BJ (cell line): ENCODE measurements at regions not wholly inside any gene's neighbourhood (a gene's known extent, or its start where the extent isn't known, plus 50 kb on each side); places are given as distances from the start of the nearest gene placed in this dataset.
"Not testable (repeated sequence)": the region's sequence is repeated elsewhere in the genome, so short reads cannot be mapped to it uniquely, and the experiment has no call there.

ENCODE experiments used
- CTCF ChIA-PET: fragments of 350-600 bp; formaldehyde crosslinking; extraction: SDS; loops from one replicate; lab custom pipeline; 2021; ENCODE audit warnings: antibody characterized with exemption, inconsistent platforms; lab: Yijun Ruan, JAX
- POLR2A ChIA-PET: fragments of 300-600 bp; sonication (Branson Sonifier 250); formaldehyde crosslinking; extraction: SDS; loops from one replicate; lab custom pipeline; 2021; ENCODE audit warnings: antibody characterized with exemption; lab: Charles Lee
- DNase-seq: peaks from one replicate; pipeline ENCODE4 v3.0.0-alpha.2; 2011; ENCODE audit warnings: low read depth
- H3K27me3 ChIP-seq: 2 replicates; pipeline ENCODE4 v1.6.0; 2011; ENCODE audit warnings: low read length; ENCODE audit not compliant: control insufficient read depth, insufficient read depth
- H3K36me3 ChIP-seq: 2 replicates; pipeline ENCODE4 v1.5.1; 2011; ENCODE audit warnings: low read length; ENCODE audit not compliant: control insufficient read depth, insufficient read depth
- H3K4me3 ChIP-seq: 2 replicates; pipeline ENCODE4 v1.5.1; 2011; ENCODE audit warnings: low read depth, mild to moderate bottlenecking, control low read depth, low read length
- TF ChIP-seq, protein P1 (sequence below): IDR thresholded peaks from 2 replicates; pipeline ENCODE4 v1.5.1; 2011; ENCODE audit warnings: low read depth, mild to moderate bottlenecking, control low read depth, inconsistent platforms, low read length, moderate library complexity; ENCODE audit not compliant: insufficient read depth

- CTCF ChIA-PET, H3K36me3 ChIP-seq, H3K27me3 ChIP-seq, POLR2A ChIA-PET, DNase-seq, H3K4me3 ChIP-seq: not testable (repeated sequence)
Measured at GRCh38 chr2:85969367-85969766, 80.6 kb upstream of the ST3GAL5 start.

DNA sequence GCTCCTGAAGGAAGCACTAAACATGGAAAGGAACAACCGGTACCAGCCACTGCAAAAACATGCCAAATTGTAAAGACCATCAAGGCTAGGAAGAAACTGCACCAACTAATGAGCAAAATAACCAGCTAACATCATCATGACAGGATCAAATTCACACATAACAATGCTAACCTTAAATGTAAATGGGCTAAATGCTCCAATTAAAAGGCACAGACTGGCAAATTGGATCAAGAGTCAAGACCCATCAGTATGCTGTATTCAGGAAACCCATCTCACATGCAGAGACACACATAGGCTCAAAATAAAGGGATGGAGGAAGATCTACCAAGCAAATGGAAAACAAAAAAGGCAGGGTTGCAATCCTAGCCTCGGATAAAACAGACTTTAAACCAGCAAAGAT lies 77.0 kb upstream of the ST3GAL5 start:
- CTCF ChIA-PET, DNase-seq, H3K27me3 ChIP-seq, POLR2A ChIA-PET, H3K4me3 ChIP-seq, H3K36me3 ChIP-seq: not testable (repeated sequence)

DNA sequence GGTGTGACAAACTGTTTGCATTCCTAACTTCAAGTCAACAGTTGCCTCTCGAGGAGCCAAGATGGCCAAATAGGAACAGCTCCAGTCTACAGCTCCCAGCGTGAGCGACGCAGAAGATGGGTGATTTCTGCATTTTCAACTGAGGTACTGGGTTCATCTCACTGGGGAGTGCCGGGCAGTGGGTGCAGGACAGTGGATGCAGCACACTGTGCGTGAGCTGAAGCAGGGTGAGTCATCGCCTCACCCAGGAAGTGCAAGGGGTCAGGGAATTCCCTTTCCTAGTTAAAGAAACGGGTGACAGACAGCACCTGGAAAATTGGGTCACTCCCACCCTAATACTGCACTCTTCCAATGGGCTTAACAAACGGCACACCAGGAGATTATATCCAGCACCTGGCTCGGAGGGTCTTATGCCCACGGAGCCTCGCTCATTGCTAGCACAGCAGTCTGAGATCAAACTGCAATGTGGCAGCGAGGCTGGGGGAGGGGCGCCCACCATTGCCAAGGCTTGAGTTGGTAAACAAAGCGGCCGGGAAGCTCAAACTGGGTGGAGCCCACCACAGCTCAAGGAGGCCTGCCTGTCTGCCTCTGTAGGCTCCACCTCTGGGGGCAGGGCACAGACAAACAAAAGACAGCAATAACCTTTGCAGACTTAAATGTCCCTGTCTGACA lies 75.1 kb upstream of the ST3GAL5 start:
- H3K4me3 ChIP-seq, CTCF ChIA-PET, POLR2A ChIA-PET, DNase-seq, H3K36me3 ChIP-seq, H3K27me3 ChIP-seq: not testable (repeated sequence)

- TF ChIP-seq, protein P1, sequence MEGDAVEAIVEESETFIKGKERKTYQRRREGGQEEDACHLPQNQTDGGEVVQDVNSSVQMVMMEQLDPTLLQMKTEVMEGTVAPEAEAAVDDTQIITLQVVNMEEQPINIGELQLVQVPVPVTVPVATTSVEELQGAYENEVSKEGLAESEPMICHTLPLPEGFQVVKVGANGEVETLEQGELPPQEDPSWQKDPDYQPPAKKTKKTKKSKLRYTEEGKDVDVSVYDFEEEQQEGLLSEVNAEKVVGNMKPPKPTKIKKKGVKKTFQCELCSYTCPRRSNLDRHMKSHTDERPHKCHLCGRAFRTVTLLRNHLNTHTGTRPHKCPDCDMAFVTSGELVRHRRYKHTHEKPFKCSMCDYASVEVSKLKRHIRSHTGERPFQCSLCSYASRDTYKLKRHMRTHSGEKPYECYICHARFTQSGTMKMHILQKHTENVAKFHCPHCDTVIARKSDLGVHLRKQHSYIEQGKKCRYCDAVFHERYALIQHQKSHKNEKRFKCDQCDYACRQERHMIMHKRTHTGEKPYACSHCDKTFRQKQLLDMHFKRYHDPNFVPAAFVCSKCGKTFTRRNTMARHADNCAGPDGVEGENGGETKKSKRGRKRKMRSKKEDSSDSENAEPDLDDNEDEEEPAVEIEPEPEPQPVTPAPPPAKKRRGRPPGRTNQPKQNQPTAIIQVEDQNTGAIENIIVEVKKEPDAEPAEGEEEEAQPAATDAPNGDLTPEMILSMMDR = no peak
- ChIA-PET CTCF (no interaction called here), POLR2A (no interaction called here)
Measured at GRCh38 chr2:85963068-85963467, 74.3 kb upstream of the ST3GAL5 start.

DNA sequence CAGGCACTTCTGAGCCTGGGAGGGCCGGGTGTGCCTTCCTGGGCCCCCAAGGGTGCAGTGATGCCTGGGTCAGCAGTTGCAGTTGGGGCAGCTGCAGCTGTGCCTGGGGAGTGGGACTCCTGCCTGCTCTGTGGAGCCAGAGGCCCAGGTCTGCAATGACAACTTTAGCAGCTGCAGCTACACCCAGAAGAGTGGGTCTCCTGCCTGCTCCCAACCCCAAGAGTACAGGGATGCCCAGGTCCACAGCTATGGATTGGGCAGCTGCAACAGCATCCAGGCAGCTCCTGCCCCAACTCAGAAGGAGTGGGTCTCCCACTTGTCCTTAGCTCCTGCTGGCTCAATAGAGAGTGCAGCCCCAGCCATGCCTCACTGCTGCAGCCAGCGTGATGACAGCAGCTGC lies 73.0 kb upstream of the ST3GAL5 start:
- TF ChIP-seq, protein P1 = no peak
- ChIA-PET POLR2A (no interaction called here), CTCF (interaction anchor here (1.5 kb wide), 1 partner anchor 118 kb away, joined by 5 read pairs; no protein-coding TSS in a partner anchor)
- no peaks in the 10 kb centered on the region; the same call in 1 of the 2 replicates for H3K27me3 ChIP-seq
- H3K36me3 ChIP-seq = no peaks in the 10 kb centered on the region
- DNase-seq = no peak
- H3K4me3 ChIP-seq = no peak overlapping the region

More at GRCh38 chr2:85963068-85963467, 74.3 kb upstream of the ST3GAL5 start:
- Histone ChIP-seq H3K36me3 (no peaks in the 10 kb centered on the region), H3K27me3 (no peaks in the 10 kb centered on the region; the same call in 1 of the 2 replicates), H3K4me3 (no peak overlapping the region)
- DNase-seq = no peak

- CTCF ChIA-PET = interaction anchor here (1.5 kb wide), 1 partner anchor 119 kb away, joined by 5 read pairs; no protein-coding TSS in a partner anchor
- POLR2A ChIA-PET = no interaction called here
- TF ChIP-seq, protein P1 = no peak
- Histone ChIP-seq H3K4me3 (no peak overlapping the region), H3K27me3 (no peaks in the 10 kb centered on the region; the same call in 1 of the 2 replicates), H3K36me3 (no peaks in the 10 kb centered on the region)
- no peak for DNase-seq
Measured at GRCh38 chr2:85961053-85961452, 72.3 kb upstream of the ST3GAL5 start.
